ENCODE measurements at regions not wholly inside any gene's neighbourhood (a gene's known extent, or its start where the extent isn't known, plus 50 kb on each side); places are given as distances from the start of the nearest gene placed in this dataset.

- DNase-seq, result no peak
Measured at GRCh38 chr16:73510852-73511251, 462.9 kb upstream of the ZFHX3 start.

- peak; percentile 1 for DNase-seq
Measured at GRCh38 chr16:73506568-73507056, 458.7 kb upstream of the ZFHX3 start.

- DNase-seq, result no peak
Measured at GRCh38 chr16:73505577-73505976, 457.6 kb upstream of the ZFHX3 start.

GRCh38 chr16:73504591-73505575 lies 457.0 kb upstream of the ZFHX3 start:
- no peak for DNase-seq

GRCh38 chr16:73503093-73503492 lies 455.2 kb upstream of the ZFHX3 start:
- no peak for DNase-seq

- DNase-seq, result no peak
Measured at GRCh38 chr16:73499276-73499675, 451.3 kb upstream of the ZFHX3 start.

GRCh38 chr16:73485880-73486279 lies 438.0 kb upstream of the ZFHX3 start:
- no peak for DNase-seq

GRCh38 chr16:73483934-73484711 lies 436.2 kb upstream of the ZFHX3 start:
- DNase-seq, result no peak

GRCh38 chr16:73483076-73483791 lies 435.3 kb upstream of the ZFHX3 start:
- DNase-seq, result no peak

GRCh38 chr16:73482310-73482709 lies 434.4 kb upstream of the ZFHX3 start:
- DNase-seq, result no peak

GRCh38 chr16:73480381-73480780 lies 432.5 kb upstream of the ZFHX3 start:
- no peak for DNase-seq

- no peak for DNase-seq
Measured at GRCh38 chr16:73473713-73474112, 425.8 kb upstream of the ZFHX3 start.

GRCh38 chr16:73464834-73465233 lies 416.9 kb upstream of the ZFHX3 start:
- DNase-seq, result no peak

- no peak for DNase-seq
Measured at GRCh38 chr16:73459586-73459985, 411.7 kb upstream of the ZFHX3 start.

- DNase-seq, result no peak
Measured at GRCh38 chr16:73457851-73458250, 409.9 kb upstream of the ZFHX3 start.

GRCh38 chr16:73448970-73449369 lies 401.0 kb upstream of the ZFHX3 start:
- DNase-seq, result no peak

GRCh38 chr16:73447846-73448245 lies 399.9 kb upstream of the ZFHX3 start:
- DNase-seq, result no peak

GRCh38 chr16:73434621-73435020 lies 386.7 kb upstream of the ZFHX3 start:
- no peak for DNase-seq

- DNase-seq, result no peak
Measured at GRCh38 chr16:73433731-73434307, 385.9 kb upstream of the ZFHX3 start.

- peak; percentile 31 for DNase-seq
Measured at GRCh38 chr16:73432850-73433730, 385.2 kb upstream of the ZFHX3 start.

- no peak for DNase-seq
Measured at GRCh38 chr16:73430138-73430537, 382.2 kb upstream of the ZFHX3 start.

- DNase-seq, result no peak
Measured at GRCh38 chr16:73428121-73428520, 380.2 kb upstream of the ZFHX3 start.
